Breast epithelium (tissue), 4 donors: ENCODE measurements at regions not wholly inside any gene's neighbourhood (a gene's known extent, or its start where the extent isn't known, plus 50 kb on each side); places are given as distances from the start of the nearest gene placed in this dataset.

Experiments
- DNase-seq, 2 donors: peaks; one replicate each; pipeline ENCODE4 v3.0.0-alpha.2; 2019; ENCODE audit warnings: low spot score in 2 of 2
- H3K27ac ChIP-seq, 2 donors: fragments of 200-600 bp; sonication (generic) in 1 of 2; one replicate each; pipeline ENCODE4 v1.5.1; 2016 to 2019; ENCODE audit warnings: mild to moderate bottlenecking in 1 of 2
- H3K27me3 ChIP-seq, 2 donors: fragments of 200-600 bp; sonication (generic) in 1 of 2; one replicate each; pipeline versions ENCODE4 v1.5.1 to v1.6.0; 2017 to 2019; ENCODE audit warnings: control low read depth in 1 of 2, mild to moderate bottlenecking in 1 of 2
- H3K36me3 ChIP-seq: fragments of 200-600 bp; one replicate; pipeline ENCODE4 v1.5.1; 2019
- H3K4me1 ChIP-seq, 2 donors: fragments of 200-600 bp; sonication (generic); one replicate each; pipeline ENCODE4 v1.5.1; 2016 to 2019; ENCODE audit warnings: control low read depth in 1 of 2
- H3K4me3 ChIP-seq, 3 donors: fragments of 200-600 bp; sonication (generic); 1 replicate in 2 of 3; 2 replicates in 1 of 3; pipeline ENCODE4 v1.5.1; 2016 to 2019; ENCODE audit warnings: mild to moderate bottlenecking in 3 of 3, moderate library complexity in 2 of 3
- H3K9me3 ChIP-seq, 2 donors: fragments of 200-600 bp; sonication (generic) in 1 of 2; one replicate each; pipeline ENCODE4 v1.5.1; 2016 to 2019; ENCODE audit warnings: control low read depth in 1 of 2
- CTCF ChIP-seq, 3 donors: fragments of 450-650 bp; IDR thresholded peaks; one replicate each; pipeline ENCODE4 v1.5.1; 2016 to 2017; ENCODE audit warnings: antibody characterized with exemption in 3 of 3, mild to moderate bottlenecking in 3 of 3, moderate library complexity in 3 of 3
- POLR2A ChIP-seq: fragments of 450-650 bp; IDR thresholded peaks from one replicate; pipeline ENCODE4 v1.6.1; 2016; ENCODE audit warnings: antibody characterized with exemption, mild to moderate bottlenecking, moderate library complexity
- POLR2AphosphoS5 ChIP-seq, 3 donors: sonication (generic); formaldehyde crosslinking; IDR thresholded peaks; one replicate each; pipeline ENCODE4 v1.6.1; 2017; ENCODE audit warnings: antibody characterized with exemption in 3 of 3
- intact Hi-C: fragments of 100-400 bp; cut with DNase I; formaldehyde crosslinking; loops from one replicate; pipeline ENCODE4 v1.15.1; 2023; ENCODE audit warnings: low total_unique reads

GRCh38 chr2:35410431-35411061 lies 945.0 kb upstream of the CRIM1 start:
- no peaks in the 10 kb centered on the region for H3K27me3 ChIP-seq
- no peaks in the 10 kb centered on the region for H3K36me3 ChIP-seq
- no peak for TF ChIP-seq POLR2AphosphoS5 (IDR thresholded peaks at IDR 0.05)
- TF ChIP-seq CTCF (IDR thresholded peaks at IDR 0.05) = peak in 2 of 3 donors; percentile 63 to 70
- no peak for TF ChIP-seq POLR2A
- no peak for DNase-seq
- no peaks in the 10 kb centered on the region for H3K9me3 ChIP-seq
- intact Hi-C loops = no loop called here
- no peak overlapping the region for H3K27ac ChIP-seq
- H3K4me3 ChIP-seq = no peak overlapping the region
- no peaks in the 10 kb centered on the region for H3K4me1 ChIP-seq

GRCh38 chr2:35409762-35410161 lies 945.8 kb upstream of the CRIM1 start:
- H3K4me1 ChIP-seq = no peaks in the 10 kb centered on the region
- H3K27ac ChIP-seq = no peak overlapping the region
- no peaks in the 10 kb centered on the region for H3K27me3 ChIP-seq
- no peaks in the 10 kb centered on the region for H3K36me3 ChIP-seq
- no peaks in the 10 kb centered on the region for H3K9me3 ChIP-seq
- intact Hi-C loops = no loop called here
- TF ChIP-seq POLR2AphosphoS5 (IDR thresholded peaks at IDR 0.05) (no peak), POLR2A (no peak), CTCF (IDR thresholded peaks at IDR 0.05) (no peak)
- H3K4me3 ChIP-seq = no peak overlapping the region
- no peak for DNase-seq

- Histone ChIP-seq H3K4me1 (no peaks in the 10 kb centered on the region), H3K4me3 (no peak overlapping the region), H3K27ac (no peak overlapping the region), H3K27me3 (no peaks in the 10 kb centered on the region), H3K36me3 (no peaks in the 10 kb centered on the region), H3K9me3 (no peaks in the 10 kb centered on the region)
- TF ChIP-seq POLR2AphosphoS5 (IDR thresholded peaks at IDR 0.05) (no peak), POLR2A (no peak), CTCF (IDR thresholded peaks at IDR 0.05) (no peak)
- intact Hi-C loops = no loop called here
- DNase-seq = no peak
Measured at GRCh38 chr2:35408320-35408719, 947.3 kb upstream of the CRIM1 start.

- H3K4me1 ChIP-seq = no peaks in the 10 kb centered on the region
- no peak for DNase-seq
- no peaks in the 10 kb centered on the region for H3K27me3 ChIP-seq
- no peaks in the 10 kb centered on the region for H3K36me3 ChIP-seq
- H3K4me3 ChIP-seq = no peak overlapping the region
- no peaks in the 10 kb centered on the region for H3K9me3 ChIP-seq
- H3K27ac ChIP-seq = no peak overlapping the region
- TF ChIP-seq POLR2AphosphoS5 (IDR thresholded peaks at IDR 0.05) (no peak), CTCF (IDR thresholded peaks at IDR 0.05) (no peak), POLR2A (no peak)
- intact Hi-C loops = no loop called here
Measured at GRCh38 chr2:35391736-35392442, 963.7 kb upstream of the CRIM1 start.

GRCh38 chr2:35378791-35379190 lies 976.8 kb upstream of the CRIM1 start:
- DNase-seq = no peak
- H3K27me3 ChIP-seq = no peaks in the 10 kb centered on the region
- H3K4me1 ChIP-seq = no peaks in the 10 kb centered on the region
- H3K36me3 ChIP-seq = no peaks in the 10 kb centered on the region
- TF ChIP-seq POLR2AphosphoS5 (IDR thresholded peaks at IDR 0.05) (no peak), CTCF (IDR thresholded peaks at IDR 0.05) (no peak), POLR2A (no peak)
- intact Hi-C loops = no loop called here
- H3K27ac ChIP-seq = no peak overlapping the region
- no peaks in the 10 kb centered on the region for H3K9me3 ChIP-seq
- no peak overlapping the region for H3K4me3 ChIP-seq
